GM11168 (cell line): ENCODE measurements at regions not wholly inside any gene's neighbourhood (a gene's known extent, or its start where the extent isn't known, plus 50 kb on each side); places are given as distances from the start of the nearest gene placed in this dataset.

Experiments
- in situ Hi-C: fragments of 300-500 bp; cut with MboI; formaldehyde crosslinking; loops from one replicate; pipeline ENCODE4 v1.12.0; 2022; ENCODE audit warnings: low sequenced_read_pairs; ENCODE audit not compliant: unreplicated experiment

- in situ Hi-C loops, result no loop called here
Measured at GRCh38 chr20:11108102-11108810, 434.5 kb upstream of the JAG1 start.

DNA sequence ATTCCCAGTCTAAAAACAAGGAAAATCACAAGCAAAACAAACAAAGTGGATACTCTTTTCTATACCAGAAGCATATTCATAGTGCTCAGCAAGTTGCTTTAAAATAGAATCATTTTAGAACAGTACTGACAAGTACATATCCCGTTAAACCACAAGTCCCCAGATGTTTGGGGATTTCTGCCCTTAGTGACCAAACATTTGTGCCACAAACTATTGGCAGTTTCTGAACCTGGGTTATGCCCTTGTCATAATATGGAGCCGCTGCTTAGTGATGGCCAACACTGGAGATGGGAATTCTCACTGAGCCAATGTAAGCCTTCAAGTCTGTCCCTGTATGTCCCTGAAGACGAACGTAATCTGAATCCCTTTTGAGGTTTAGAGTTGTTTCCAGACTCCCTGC lies 436.7 kb upstream of the JAG1 start:
- in situ Hi-C loops, result no loop called here

- in situ Hi-C loops, result no loop called here
Measured at GRCh38 chr20:11111191-11111590, 437.4 kb upstream of the JAG1 start.

- in situ Hi-C loops, result no loop called here
Measured at GRCh38 chr20:11112832-11113231, 439.0 kb upstream of the JAG1 start.

DNA sequence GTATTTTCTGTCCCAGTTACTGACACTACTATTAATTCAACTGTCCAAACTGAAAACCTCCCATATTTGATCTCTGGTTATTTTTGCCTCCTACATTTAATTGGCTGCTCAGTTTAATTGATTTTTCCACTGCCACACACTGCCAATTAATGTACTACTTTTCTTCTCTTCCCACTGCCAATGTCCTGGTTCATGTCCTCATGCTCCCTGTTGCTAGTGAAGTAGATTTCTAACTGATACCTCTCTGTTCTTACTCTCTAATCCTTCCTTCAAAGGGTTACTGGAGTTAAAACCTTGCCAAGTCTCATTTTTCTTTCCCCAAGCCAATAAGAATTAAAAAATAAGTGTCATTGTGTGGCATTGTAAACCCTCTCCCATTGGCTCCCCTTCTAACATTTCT lies 440.6 kb upstream of the JAG1 start:
- in situ Hi-C loops, result no loop called here

- in situ Hi-C loops, result no loop called here
Measured at GRCh38 chr20:11117808-11118528, 444.2 kb upstream of the JAG1 start.

- in situ Hi-C loops, result no loop called here
Measured at GRCh38 chr20:11118802-11119380, 445.1 kb upstream of the JAG1 start.

- in situ Hi-C loops, result no loop called here
Measured at GRCh38 chr20:11119573-11119972, 445.8 kb upstream of the JAG1 start.

- in situ Hi-C loops, result no loop called here
Measured at GRCh38 chr20:11120431-11120830, 446.6 kb upstream of the JAG1 start.

DNA sequence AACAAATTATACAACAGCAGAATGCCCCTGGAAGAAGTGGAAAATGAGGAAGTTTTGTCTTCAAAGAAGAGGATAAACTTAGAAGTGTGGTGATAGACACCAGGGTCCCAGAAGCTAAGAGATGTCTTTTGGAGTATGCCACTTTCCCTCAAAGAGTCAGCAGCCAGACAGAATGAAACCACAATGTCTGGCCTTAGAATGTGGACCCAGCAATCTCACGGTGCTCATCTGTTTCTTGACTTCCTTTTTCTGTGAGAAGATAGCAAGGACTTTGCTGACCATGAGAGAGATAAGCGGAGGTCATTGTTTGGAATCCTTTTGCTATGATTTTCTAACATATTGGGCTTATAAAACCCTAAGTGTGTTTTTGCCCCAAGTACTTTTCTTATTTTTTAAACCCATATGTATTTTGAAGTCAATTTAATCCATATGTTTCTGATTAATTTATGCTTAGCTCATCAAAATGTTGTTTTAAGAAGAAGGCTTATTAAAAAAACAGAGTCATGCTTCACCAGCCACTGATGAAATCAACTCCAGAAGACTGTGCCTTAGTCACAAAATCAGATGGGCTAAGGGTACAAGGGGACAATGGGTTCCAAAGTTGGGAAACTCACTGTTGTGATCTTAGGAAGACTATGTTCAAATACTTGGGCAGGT lies 451.2 kb upstream of the JAG1 start:
- in situ Hi-C loops, result no loop called here

DNA sequence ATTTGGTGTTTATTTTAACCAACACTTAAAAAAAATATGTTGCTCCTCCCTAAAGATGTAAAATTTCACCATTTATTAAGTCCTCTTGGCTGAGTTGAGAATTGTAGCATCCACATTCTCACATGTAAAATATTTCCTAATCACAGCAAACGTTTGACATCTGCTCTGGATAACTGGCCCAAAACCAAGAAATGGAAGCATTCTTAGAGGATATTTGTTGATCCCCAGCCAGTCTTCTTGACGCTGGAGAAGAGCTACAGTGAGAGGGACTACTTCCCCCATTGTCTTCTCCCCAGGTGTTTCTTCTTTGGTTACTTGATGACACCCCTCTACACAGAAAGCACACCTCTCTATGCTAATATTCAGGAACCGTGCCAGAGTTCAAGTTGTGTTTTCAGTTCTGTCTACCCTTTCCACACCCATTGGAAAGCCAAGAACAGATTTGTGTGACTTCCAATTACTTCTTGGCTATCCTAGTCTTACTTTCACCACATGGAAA lies 454.5 kb upstream of the JAG1 start:
- in situ Hi-C loops, result no loop called here

GRCh38 chr20:11128721-11129120 lies 454.9 kb upstream of the JAG1 start:
- in situ Hi-C loops, result no loop called here

GRCh38 chr20:11130554-11131166 lies 456.9 kb upstream of the JAG1 start:
- in situ Hi-C loops, result no loop called here

GRCh38 chr20:11132819-11133415 lies 459.1 kb upstream of the JAG1 start:
- in situ Hi-C loops, result no loop called here

DNA sequence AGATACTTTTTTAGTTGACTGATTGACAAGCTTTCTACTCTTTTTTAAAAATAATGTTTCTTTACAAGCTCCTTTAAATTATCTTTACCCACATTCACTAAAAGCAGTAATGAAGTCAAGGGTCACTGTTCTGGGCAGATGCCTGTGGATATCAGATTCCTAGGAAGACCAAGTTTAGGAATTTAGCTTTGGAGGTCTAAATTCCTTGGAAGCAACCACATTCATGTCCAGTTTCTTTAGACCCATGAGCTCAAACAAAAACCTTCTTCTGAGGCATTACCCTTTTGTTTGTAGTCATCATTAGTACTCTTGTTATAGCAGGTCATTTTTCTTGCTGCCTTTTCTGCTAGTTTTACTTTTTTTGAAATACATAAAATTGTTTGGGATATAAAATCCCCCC lies 462.9 kb upstream of the JAG1 start:
- in situ Hi-C loops, result no loop called here

GRCh38 chr20:11137688-11138087 lies 463.9 kb upstream of the JAG1 start:
- in situ Hi-C loops, result no loop called here

DNA sequence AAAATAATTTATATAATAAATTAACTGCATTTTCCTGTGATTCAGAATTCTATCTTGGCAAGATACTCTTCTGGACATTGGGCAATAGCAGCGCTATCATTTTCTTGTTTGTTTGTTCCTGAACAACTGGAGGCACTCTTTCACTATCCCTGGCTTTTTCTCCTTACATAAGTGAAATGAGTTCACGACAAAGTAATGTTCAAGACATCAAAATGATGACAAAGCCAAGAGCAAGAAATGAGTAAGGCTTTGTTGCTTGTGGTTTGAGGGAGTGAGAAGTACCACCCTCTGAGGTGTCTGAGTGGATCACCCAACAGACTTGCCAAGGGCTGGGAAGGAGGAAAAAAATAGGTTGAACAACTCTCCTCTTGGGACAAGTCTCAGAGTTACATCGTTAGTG lies 466.6 kb upstream of the JAG1 start:
- in situ Hi-C loops, result no loop called here

DNA sequence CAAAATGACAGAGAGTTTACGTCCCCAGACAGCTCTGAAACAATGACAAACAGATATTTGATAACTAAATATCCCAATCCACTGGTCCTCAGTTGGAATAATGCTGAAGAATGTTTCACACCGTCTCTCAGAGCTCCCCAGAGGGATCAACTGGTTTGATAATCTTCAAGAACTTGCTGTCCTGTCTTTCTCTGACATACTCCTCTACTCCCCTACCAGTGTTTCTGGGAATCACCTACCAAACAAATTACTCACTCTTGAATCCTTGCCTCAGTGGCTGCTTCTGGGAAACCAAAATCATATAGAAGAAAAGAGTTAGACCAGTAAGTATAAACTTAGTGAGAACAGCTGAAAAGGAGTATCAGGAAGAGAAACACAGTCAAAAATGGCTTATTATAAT lies 469.7 kb upstream of the JAG1 start:
- in situ Hi-C loops, result no loop called here

DNA sequence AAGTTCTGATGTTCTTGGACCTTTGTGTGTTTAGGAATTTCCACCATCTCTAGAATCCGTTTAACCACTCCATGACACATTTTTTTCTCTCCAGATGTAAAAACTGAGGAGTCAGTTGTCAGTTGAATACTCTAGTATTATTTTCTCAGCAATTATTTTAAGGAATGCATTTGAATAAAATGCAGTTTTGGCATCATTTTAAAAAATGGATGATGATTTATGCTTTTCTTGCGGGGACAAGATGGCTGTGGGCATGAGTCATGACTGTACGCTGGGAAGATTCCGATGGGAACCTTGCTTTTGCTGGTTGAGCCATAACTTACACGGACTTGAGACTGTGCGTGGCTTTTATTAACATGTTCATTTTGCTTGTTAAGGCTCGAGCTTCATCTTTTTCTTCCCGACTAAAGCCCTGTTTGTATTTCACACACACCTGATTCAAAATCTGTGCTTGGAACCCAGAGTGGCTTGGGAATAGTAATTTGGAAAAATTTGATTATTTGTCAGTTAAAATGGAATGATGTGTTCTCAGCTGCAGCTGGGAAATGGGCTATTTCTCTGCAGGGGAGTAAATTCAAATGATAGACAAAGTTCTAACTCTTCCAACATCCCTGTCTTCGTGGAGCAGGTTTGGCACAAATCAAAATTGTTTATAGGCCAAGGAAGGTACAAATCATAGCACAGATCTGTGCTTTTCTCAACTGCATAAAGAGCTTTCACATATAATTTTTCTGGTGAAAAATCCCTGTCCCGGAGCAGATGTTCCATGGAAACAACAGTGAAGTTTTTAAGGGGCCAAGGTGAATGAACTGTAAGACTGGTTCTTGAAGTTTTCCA lies 470.5 kb upstream of the JAG1 start:
- in situ Hi-C loops, result no loop called here
